SH-SY5Y (cell line): ENCODE measurements at regions not wholly inside any gene's neighbourhood (a gene's known extent, or its start where the extent isn't known, plus 50 kb on each side); places are given as distances from the start of the nearest gene placed in this dataset.

Experiments used
- GATA2 ChIP-seq: IDR thresholded peaks from 2 replicates; pipeline ENCODE4 v1.6.1; 2011; ENCODE audit warnings: mild to moderate bottlenecking, low read depth, low read length
- GATA3 ChIP-seq: IDR thresholded peaks from 2 replicates; pipeline ENCODE4 v1.6.1; 2011; ENCODE audit warnings: low read depth, mild to moderate bottlenecking, low read length, moderate library complexity

DNA sequence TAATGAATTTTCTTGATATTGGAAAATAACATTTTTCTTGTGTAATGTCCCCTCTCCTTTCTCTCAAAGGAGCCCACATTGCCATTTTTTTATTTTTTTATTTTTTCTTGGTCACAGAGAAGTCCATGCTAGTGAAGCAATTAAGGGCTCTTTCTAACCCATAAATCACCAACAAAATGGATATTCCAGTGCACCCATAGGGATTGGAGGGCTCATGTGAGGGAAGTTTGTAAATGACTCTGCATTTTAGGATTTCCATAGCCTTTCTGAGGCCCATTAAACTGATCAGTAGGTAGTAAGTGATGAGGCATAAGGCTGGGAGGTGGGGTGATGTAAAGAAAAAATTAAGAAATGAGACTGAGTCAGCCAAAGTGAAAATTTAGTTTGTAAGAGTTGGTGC lies 55.9 kb upstream of the JAK1 start:
- TF ChIP-seq GATA2: no peak
- TF ChIP-seq GATA3: no peak
